HuH-7 (cell line): ENCODE measurements at regions not wholly inside any gene's neighbourhood (a gene's known extent, or its start where the extent isn't known, plus 50 kb on each side); places are given as distances from the start of the nearest gene placed in this dataset.
"Not testable (repeated sequence)": the region's sequence is repeated elsewhere in the genome, so short reads cannot be mapped to it uniquely, and the experiment has no call there.

Experiments
- DNase-seq: peaks from one replicate; pipeline ENCODE4 v3.0.0; 2011; ENCODE audit warnings: low spot score

GRCh38 chr11:57047610-57048009 lies 58.9 kb downstream of the OR5AK2 start:
- DNase-seq: no peak

- no peak for DNase-seq
These were observed 61.0 kb downstream of the OR5AK2 start for GRCh38 chr11:57049749-57050148.

DNA sequence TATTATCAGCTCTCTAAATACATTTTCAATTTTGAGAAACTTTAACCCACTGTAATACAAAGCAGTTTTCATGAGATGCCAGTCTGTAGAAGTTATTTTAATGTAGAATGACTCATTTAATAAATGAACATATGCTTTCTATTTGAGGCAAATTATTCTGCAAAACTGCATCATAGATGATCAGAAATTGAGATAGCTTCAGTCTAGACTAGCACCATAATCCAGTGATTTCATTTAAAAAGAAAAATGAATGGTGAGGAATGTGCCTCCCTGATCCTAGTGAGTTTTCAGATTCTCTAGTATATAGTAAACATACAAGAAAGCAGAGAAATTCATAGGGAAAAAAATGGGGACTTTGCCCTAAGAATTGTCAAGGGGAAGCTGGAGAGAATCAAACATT lies 66.1 kb downstream of the OR5AK2 start:
- no peak for DNase-seq

GRCh38 chr11:57055744-57056143 lies 67.0 kb downstream of the OR5AK2 start:
- DNase-seq: no peak

DNA sequence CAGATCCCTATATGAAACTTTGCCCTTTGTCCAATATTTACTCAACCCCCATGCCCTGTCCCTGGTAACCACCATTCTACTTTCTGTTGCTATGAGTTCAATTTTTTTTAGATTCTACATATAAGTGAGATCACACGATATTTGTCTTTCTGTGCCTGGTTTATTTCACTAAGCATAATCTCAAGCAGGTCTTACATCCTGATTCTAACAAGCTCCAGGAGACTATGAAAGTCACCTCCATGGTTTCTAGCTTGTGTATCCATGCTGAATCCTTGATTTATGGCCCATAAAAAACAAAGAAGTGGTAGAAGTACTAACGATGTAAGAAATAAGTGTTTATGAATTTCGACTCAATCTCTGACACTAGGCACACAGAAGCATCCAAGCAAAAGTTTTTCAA lies 68.0 kb downstream of the OR5AK2 start:
- no peak for DNase-seq

- no peak for DNase-seq
These were observed 68.8 kb downstream of the OR5AK2 start for GRCh38 chr11:57057561-57057960.

GRCh38 chr11:57062957-57063356 lies 74.2 kb downstream of the OR5AK2 start:
- DNase-seq: not testable (repeated sequence)

- no peak for DNase-seq
These were observed 81.2 kb downstream of the OR5AK2 start for GRCh38 chr11:57069942-57070341.

DNA sequence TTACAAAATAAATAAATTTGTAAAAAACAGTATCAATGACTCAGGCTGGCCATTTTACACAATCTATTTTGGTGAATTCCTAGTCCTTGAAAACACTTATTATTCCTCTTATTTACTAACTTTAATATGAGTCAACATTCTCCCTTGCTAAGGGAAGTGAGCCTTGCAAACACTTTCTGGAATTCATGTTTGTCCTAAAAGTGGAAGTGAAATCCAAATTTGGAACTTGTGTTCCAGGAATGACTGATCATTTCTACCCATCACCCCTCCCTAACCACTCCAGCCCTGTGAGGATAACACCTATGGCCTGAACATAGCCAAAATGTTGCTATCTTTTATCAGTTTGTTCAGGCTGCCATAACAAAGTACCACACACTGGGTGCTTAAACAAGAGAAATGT lies 83.1 kb downstream of the OR5AK2 start:
- DNase-seq: no peak

GRCh38 chr11:57072640-57073039 lies 83.9 kb downstream of the OR5AK2 start:
- DNase-seq: no peak

DNA sequence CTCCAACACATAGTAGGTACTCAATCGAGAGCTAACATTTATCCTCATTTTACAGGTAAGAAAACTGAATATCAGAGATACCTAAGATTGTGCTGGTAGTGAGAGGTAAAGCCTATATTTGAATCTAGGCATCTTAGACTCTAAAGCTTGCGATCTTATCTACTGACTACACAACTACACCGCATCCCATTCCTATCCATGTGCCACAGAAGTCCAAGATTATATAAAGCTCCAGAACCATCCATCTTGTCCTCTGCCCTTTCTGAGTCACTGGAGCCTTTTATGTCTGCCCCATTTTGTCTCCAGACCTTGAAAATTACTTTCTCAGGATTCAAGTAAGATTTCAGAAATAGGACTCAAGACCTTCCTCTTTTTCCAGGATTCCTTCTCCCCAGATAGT lies 84.4 kb downstream of the OR5AK2 start:
- DNase-seq: no peak

DNA sequence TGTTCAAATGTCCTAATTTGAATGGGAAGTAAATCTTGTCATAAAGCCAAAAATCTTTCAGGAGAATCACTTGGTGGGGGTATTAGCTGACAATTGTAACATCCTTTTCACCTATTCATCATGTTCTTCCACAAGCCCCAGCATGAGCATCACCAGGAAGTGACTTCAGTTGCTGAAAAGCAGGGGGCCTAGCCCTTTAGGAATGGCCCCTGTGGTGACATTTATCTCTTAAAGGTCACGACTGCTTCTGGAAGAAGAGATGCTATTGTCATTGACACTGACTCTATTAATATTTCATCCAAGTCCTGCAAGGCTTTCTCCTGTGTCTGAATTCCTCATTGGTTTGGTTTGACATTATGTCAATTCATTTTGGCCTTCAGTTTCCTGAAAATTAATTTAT lies 92.6 kb downstream of the OR5AK2 start:
- no peak for DNase-seq

DNA sequence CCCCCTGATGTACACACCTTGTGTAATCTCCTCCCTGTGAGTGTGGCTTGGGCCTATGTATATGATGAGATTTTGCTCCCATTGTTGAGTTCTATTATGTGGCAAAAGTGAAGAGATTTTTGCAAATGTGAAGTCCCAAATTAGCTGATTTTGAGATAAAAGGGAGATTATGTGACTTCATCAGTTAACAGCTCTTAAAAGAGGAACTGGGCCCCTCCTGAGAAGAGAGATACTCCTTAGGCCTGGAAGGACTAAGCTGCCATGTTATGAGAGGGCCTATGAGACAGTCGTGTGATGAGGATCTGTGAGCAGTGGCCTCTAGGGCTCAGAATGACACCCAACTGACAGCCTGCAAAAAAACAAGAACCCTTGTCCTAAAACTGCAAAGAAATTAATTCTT lies 93.4 kb downstream of the OR5AK2 start:
- no peak for DNase-seq

- no peak for DNase-seq
These were observed 95.1 kb downstream of the OR5AK2 start for GRCh38 chr11:57083641-57084385.

- DNase-seq: no peak
These were observed 96.1 kb upstream of the LRRC55 start for GRCh38 chr11:57085611-57086010.

DNA sequence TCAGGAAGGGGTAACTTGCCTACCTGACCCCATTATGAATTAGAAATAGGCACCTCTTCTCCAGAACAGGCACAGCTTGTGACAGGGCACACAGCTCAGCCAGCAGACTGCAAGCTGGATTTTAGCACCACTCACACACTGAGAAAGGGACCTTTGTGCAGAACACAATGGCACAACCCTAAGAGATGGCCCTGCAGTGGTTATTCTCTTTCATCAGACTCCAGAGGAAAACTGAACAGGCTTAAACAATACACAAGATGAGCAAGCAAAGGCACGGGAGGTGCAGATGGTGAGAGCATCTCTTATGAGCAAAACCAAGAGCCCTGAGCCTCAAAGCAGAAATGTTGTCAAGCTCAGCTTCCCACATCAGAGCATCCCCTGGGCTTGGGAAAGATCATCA lies 93.8 kb upstream of the LRRC55 start:
- DNase-seq: no peak

- no peak for DNase-seq
These were observed 89.6 kb upstream of the LRRC55 start for GRCh38 chr11:57092028-57092698.

DNA sequence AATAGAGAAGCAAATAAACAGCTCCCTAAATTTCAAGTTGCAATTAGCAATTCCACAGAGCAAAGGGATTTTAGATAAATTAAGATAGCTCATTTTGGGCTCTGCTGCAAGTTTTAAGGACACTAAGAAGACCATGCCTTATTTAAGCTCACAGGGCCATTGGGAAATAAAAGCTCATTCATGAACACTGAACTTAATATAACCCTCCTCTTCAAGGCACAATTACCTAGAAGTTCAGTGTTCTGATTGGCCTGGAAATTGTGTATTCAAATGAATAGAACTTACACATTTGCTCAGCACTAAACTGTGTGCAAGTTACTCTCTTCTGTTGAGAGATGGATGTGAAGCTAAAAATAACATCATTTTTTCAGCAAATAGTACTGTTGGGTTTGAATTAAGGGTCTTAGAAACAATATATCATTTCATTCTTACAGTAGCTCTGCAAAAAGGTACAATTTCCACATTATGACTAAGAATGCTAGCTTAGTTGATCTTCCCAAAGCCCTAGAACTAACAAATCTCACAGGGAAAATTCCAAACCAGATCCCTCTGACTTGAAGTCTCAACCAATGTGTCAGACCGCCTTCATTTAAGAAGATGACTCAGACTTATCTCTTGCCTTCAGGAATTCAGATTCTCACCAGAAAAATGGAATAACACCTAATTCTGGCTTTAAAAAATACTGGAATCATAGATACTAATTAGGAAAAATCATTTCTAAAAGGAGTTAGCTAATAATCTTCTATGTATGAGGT lies 87.4 kb upstream of the LRRC55 start:
- DNase-seq: no peak

DNA sequence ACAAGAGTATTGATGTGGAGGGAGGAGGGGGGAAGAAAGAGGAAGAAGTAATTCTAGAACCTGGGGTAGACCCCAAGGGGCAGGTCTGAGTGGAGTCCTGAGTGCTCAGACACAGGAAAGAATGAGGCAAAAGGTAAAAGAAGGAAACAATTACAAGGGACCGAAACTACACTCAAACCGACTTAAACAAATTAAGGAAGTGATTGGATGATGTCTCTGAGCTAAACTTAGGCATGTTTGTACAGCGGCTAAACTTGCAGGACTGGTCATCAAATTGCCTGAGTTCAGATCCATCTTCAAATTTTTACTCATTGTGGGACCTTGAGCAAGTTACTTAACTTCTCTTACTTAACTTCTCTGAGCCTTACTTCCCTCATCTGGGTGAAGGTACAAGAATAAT lies 86.3 kb upstream of the LRRC55 start:
- no peak for DNase-seq

- DNase-seq: no peak
These were observed 85.9 kb upstream of the LRRC55 start for GRCh38 chr11:57095896-57096295.

DNA sequence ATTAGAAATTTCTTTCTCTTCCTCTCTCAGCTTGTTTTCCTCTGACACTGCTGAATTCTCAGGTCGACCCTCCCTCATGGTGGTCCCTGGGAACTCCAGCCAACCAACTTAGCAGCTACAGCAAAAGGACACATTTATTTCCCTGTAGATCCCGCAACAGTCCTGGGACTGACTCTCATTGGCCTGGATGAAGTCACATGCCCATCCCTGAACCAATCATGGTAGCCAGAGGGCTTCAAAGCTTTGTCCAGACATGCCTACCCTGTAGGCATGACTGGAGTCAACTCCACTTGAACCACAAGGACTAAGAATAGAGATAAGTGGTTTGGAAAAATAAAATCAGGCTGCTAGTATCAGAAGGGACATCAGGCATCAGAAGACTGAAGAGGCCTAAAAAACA lies 84.6 kb upstream of the LRRC55 start:
- DNase-seq: no peak

DNA sequence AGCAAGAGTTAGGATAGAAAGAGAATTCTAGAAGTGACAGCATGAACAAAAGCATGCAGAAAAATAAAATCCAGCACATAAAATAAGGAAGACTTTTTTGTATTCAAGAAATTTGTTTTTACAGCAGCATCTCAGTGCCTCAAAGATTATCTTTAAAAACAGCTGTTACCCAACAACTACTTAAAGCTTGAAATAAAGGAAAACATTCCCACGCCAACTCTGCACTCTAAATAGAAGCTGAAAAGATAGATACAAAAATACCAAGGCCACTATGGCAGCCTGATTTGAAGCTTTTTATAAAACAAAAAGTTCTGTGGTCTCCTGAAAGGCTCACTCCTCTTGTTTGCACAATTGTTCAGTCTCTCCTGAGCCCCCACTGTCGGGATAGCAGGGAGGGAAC lies 83.6 kb upstream of the LRRC55 start:
- no peak for DNase-seq

DNA sequence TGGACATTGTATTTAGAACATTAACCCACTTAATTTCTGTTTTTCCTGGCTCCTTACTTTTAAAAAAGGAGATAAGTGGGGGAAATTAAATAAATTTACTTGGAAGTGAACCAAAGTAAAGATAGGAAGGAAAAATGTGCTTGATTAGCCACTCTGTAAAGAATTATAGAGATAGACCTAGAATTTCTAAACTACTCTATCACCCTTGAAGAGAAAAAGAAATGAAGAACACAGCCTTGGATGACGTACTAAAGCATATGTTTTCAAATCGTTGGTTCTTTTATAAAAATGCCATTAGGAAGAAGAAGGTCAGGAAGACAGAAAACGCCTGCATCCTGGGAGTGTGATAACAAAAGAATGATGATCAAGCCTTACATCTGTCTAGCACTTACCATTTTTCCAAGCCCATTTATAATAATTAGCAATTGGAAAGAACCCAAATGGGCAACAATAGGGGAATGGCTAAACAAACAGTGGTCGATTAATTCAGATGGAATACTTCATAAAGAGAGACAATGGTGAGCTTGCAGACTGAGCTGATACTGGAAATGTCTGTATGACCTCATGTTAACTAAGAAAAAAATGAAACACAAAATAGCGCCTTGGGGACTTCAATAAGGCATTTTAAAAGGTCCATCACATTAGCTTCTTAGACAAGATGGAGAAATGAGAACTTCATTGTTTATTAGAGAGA lies 81.0 kb upstream of the LRRC55 start:
- DNase-seq: no peak
